A549 (cell line): ENCODE measurements at regions not wholly inside any gene's neighbourhood (a gene's known extent, or its start where the extent isn't known, plus 50 kb on each side); places are given as distances from the start of the nearest gene placed in this dataset.

Source experiments
- CBX8 ChIP-seq: fragments of 200-600 bp; sonication (generic); IDR thresholded peaks from 2 replicates; pipeline ENCODE4 v1.6.1; 2016
- CEBPB ChIP-seq, 2 experiments: fragments of >200 bp in 1 of 2; sonication (Bioruptor Twin) in 1 of 2; formaldehyde crosslinking in 1 of 2; IDR thresholded peaks; 2 replicates each; pipeline ENCODE4 v1.6.1; 2012 to 2016
- CTCF ChIP-seq: fragments of >200 bp; sonication (Bioruptor Twin); formaldehyde crosslinking; IDR thresholded peaks from 3 replicates; pipeline ENCODE4 v1.5.1; 2016
- EP300 ChIP-seq, 2 experiments: fragments of >200 bp; sonication (Bioruptor Twin); formaldehyde crosslinking; IDR thresholded peaks; 2 replicates in 1 of 2; 3 replicates in 1 of 2; pipeline ENCODE4 v1.6.1; 2016 to 2017
- JUNB ChIP-seq: fragments of >200 bp; sonication (Bioruptor Twin); formaldehyde crosslinking; IDR thresholded peaks from 2 replicates; pipeline ENCODE4 v1.6.1; 2016
- MAFK ChIP-seq: fragments of 450-650 bp; IDR thresholded peaks from 2 replicates; pipeline ENCODE4 v1.6.1; 2014; ENCODE audit not compliant: partially characterized antibody
- MAX ChIP-seq: IDR thresholded peaks from 2 replicates; pipeline ENCODE4 v1.6.1; 2012
- MYC ChIP-seq: IDR thresholded peaks from 2 replicates; pipeline ENCODE4 v1.6.1; 2012; ENCODE audit warnings: mild to moderate bottlenecking, inconsistent platforms, low read length, improper control_type of control experiment, borderline replicate concordance
- POLR2A ChIP-seq: IDR thresholded peaks from 2 replicates; pipeline ENCODE4 v1.6.1; 2012; ENCODE audit warnings: mild to moderate bottlenecking, low read length
- RAD21 ChIP-seq, 2 experiments: fragments of >200 bp in 1 of 2; sonication (Bioruptor Twin) in 1 of 2; formaldehyde crosslinking in 1 of 2; IDR thresholded peaks in 1 of 2; conservative IDR thresholded peaks in 1 of 2; 2 replicates in 1 of 2; 3 replicates in 1 of 2; pipeline ENCODE4 v1.6.1; 2012 to 2018; ENCODE audit warnings: inconsistent platforms in 1 of 2
- REST ChIP-seq: fragments of 200-600 bp; sonication (generic); IDR thresholded peaks from 2 replicates; pipeline ENCODE4 v1.6.1; 2016; ENCODE audit warnings: antibody characterized with exemption, mild to moderate bottlenecking, moderate library complexity
- RNF2 ChIP-seq: fragments of 200-600 bp; sonication (generic); IDR thresholded peaks from 2 replicates; pipeline ENCODE4 v1.6.1; 2016; ENCODE audit warnings: low read depth, mild to moderate bottlenecking, antibody characterized with exemption, moderate library complexity, borderline replicate concordance
- SREBF2 ChIP-seq: fragments of 450-650 bp; IDR thresholded peaks from 2 replicates; pipeline ENCODE4 v1.6.1; 2014; ENCODE audit warnings: mild to moderate bottlenecking, moderate library complexity
- USF2 ChIP-seq: fragments of 450-650 bp; IDR thresholded peaks from 2 replicates; pipeline ENCODE4 v1.6.1; 2014; ENCODE audit warnings: antibody characterized with exemption

GRCh38 chr10:77723376-77723775, 85.8 kb upstream of the KCNMA1 start:
- TF ChIP-seq REST, result no peak
- TF ChIP-seq RNF2, result no peak
- TF ChIP-seq POLR2A, result no peak
- TF ChIP-seq SREBF2, result no peak
- TF ChIP-seq USF2, result no peak
- TF ChIP-seq CEBPB (IDR thresholded peaks at IDR 0.05), result no peak
- TF ChIP-seq EP300 (IDR thresholded peaks at IDR 0.05), result no peak
- no peak for TF ChIP-seq MYC
- TF ChIP-seq CTCF, result no peak
- TF ChIP-seq RAD21 (conservative IDR thresholded peaks at IDR 0.05 in 1 of 2, IDR thresholded peaks at IDR 0.05 in 1 of 2), result no peak
- TF ChIP-seq JUNB, result no peak
- no peak for TF ChIP-seq CBX8
- TF ChIP-seq MAX, result no peak
- TF ChIP-seq MAFK, result no peak
